HepG2 (cell line): ENCODE measurements at regions not wholly inside any gene's neighbourhood (a gene's known extent, or its start where the extent isn't known, plus 50 kb on each side); places are given as distances from the start of the nearest gene placed in this dataset.

Experiments used
- ATAC-seq: fragments of 200-7000 bp; cut with Tn5 transposase; 3 replicates; pipeline ENCODE4 v1.9.1; 2020; ENCODE audit warnings: mild to moderate bottlenecking, moderate library complexity
- BruUV-seq: library from RNA; stranded (reverse); fragments of 400-500 nt; replicated peaks from 2 replicates; lab custom pipeline; 2021; lab: Mats Ljungman, UMichigan
- CTCF ChIA-PET: fragments of 300-600 bp; formaldehyde crosslinking; extraction: SDS; loops from one replicate; lab custom pipeline; 2021; ENCODE audit warnings: low total read pairs, inconsistent platforms, low intra/inter-chr PET ratio; lab: Yijun Ruan, JAX
- POLR2A ChIA-PET: fragments of 350-600 bp; sonication (Branson Sonifier 250); formaldehyde crosslinking; loops from one replicate; lab custom pipeline; 2020; ENCODE audit warnings: antibody characterized with exemption, inconsistent platforms; lab: Yijun Ruan, JAX
- DNase-seq: peaks from one replicate; pipeline ENCODE4 v3.0.0-alpha.2; 2015; ENCODE audit warnings: low spot score
- FAIRE-seq: peaks from 3 replicates; lab custom pipeline; 2011; peaks lifted over from hg19 to GRCh38; lab: Jason Lieb, UNC
- H2AFZ ChIP-seq: one replicate; pipeline ENCODE4 v1.6.1; 2011; ENCODE audit warnings: low read length, inconsistent platforms
- H3K27ac ChIP-seq: fragments of 300-600 bp; 3 replicates; pipeline ENCODE4 v1.8.0; 2011; ENCODE audit warnings: mixed run types, mild to moderate bottlenecking, mixed read lengths, low read length, inconsistent platforms; ENCODE audit not compliant: insufficient read depth; ENCODE audit errors: extremely low read length
- H3K27me3 ChIP-seq, 2 experiments: fragments of 200-600 bp in 1 of 2; 2 replicates in 1 of 2; 3 replicates in 1 of 2; pipeline versions ENCODE4 v1.6.0 to v1.8.0; 2011; ENCODE audit warnings: low read length in 2 of 2, mild to moderate bottlenecking in 2 of 2, moderate library complexity in 2 of 2, inconsistent platforms in 1 of 2; ENCODE audit not compliant: insufficient read depth in 2 of 2, control insufficient read depth in 1 of 2
- H3K36me3 ChIP-seq, 2 experiments: fragments of 200-600 bp in 1 of 2; replicated peaks in 1 of 2; 2 replicates in 1 of 2; 3 replicates in 1 of 2; pipeline versions ENCODE4 v1.5.1 to v1.8.0; 2011; ENCODE audit warnings: low read length in 2 of 2, inconsistent platforms in 1 of 2; ENCODE audit not compliant: insufficient read depth in 2 of 2, control insufficient read depth in 1 of 2
- H3K4me1 ChIP-seq: 2 replicates; pipeline ENCODE4 v1.5.1; 2012; ENCODE audit warnings: low read length, inconsistent platforms; ENCODE audit not compliant: insufficient read depth
- H3K4me2 ChIP-seq: 2 replicates; pipeline ENCODE4 v1.6.0; 2011; ENCODE audit warnings: low read depth, low read length, inconsistent platforms
- H3K4me3 ChIP-seq, 3 experiments: fragments of 200-600 bp in 1 of 3; sonication (generic), shearing (Covaris generic) in 1 of 3; replicated peaks in 1 of 3; 2 replicates each; pipeline ENCODE4 v1.5.1; 2011 to 2016; ENCODE audit warnings: low read length in 3 of 3, inconsistent platforms in 2 of 3, low read depth in 2 of 3, mild to moderate bottlenecking in 2 of 3, control low read depth in 1 of 3, mixed read lengths in 1 of 3; ENCODE audit not compliant: insufficient read depth in 1 of 3
- H3K79me2 ChIP-seq: one replicate; pipeline ENCODE4 v1.6.1; 2011; ENCODE audit warnings: low read length, inconsistent platforms; ENCODE audit not compliant: insufficient read depth
- H3K9ac ChIP-seq: 2 replicates; pipeline ENCODE4 v1.6.0; 2011; ENCODE audit warnings: mild to moderate bottlenecking, low read depth, low read length, inconsistent platforms; ENCODE audit not compliant: insufficient read depth
- H3K9me3 ChIP-seq: 2 replicates; pipeline ENCODE4 v1.5.1; 2012; ENCODE audit warnings: mild to moderate bottlenecking, low read length
- H4K20me1 ChIP-seq: 2 replicates; pipeline ENCODE4 v1.6.0; 2011; ENCODE audit warnings: inconsistent platforms, mild to moderate bottlenecking, low read length, moderate library complexity; ENCODE audit not compliant: insufficient read depth
- HNRNPH1 ChIP-seq: fragments of 200-400 bp; formaldehyde crosslinking; optimal IDR thresholded peaks from 2 replicates; pipeline ENCODE3; 2017; ENCODE audit warnings: mild to moderate bottlenecking, low read depth, low read length
- IRF1 ChIP-seq: sonication (generic); formaldehyde crosslinking; IDR thresholded peaks from 2 replicates; pipeline ENCODE4 v1.4.0; 2020; ENCODE audit warnings: low read depth, mild to moderate bottlenecking, missing genetic modification reagents
- MXD3 ChIP-seq: IDR thresholded peaks from 2 replicates; pipeline ENCODE4 v1.6.1; 2016; ENCODE audit warnings: mild to moderate bottlenecking, missing biosample characterization, missing genetic modification reagents
- NFE2 ChIP-seq: sonication (generic); formaldehyde crosslinking; IDR thresholded peaks from 2 replicates; pipeline ENCODE4 v1.4.0; 2020; ENCODE audit warnings: missing genetic modification reagents
- RFXAP ChIP-seq: sonication (generic); formaldehyde crosslinking; IDR thresholded peaks from 2 replicates; pipeline ENCODE4 v1.4.0; 2020; ENCODE audit warnings: missing genetic modification reagents, borderline replicate concordance
- TOPORS ChIP-seq: sonication (generic); formaldehyde crosslinking; IDR thresholded peaks from 2 replicates; pipeline ENCODE4 v1.8.0; 2023; ENCODE audit warnings: mild to moderate bottlenecking, missing genetic modification reagents
- ZMAT3 ChIP-seq: sonication (generic); formaldehyde crosslinking; conservative IDR thresholded peaks from 2 replicates; pipeline ENCODE4 v1.7.0; 2021; ENCODE audit warnings: missing genetic modification reagents
- WGBS: methylation state at CpG from one replicate; pipeline ENCODE4 v1.1.6; 2017; ENCODE audit warnings: low lambda C conversion rate; 5-methylcytosine and 5-hydroxymethylcytosine counted together
- in situ Hi-C: cut with HindIII; loops from 2 replicates; pipeline ENCODE4 v1.10.0; 2017; ENCODE audit warnings: low pct_unique_long_range_greater_than_20kb; ENCODE audit not compliant: extremely low pct_ligation_motif_present
- intact Hi-C: fragments of 100-400 bp; cut with micrococcal nuclease; formaldehyde crosslinking; loops from one replicate; pipeline ENCODE4 v1.10.0; 2022; ENCODE audit not compliant: unreplicated experiment

- intact Hi-C loops (no loop called here), in situ Hi-C loops (no loop called here)
- WGBS, result 23% methylated on average over 5 of the region's 6 CpGs
- TF ChIP-seq ZMAT3 (CRISPR knock-in tag) (no peak), IRF1 (CRISPR knock-in tag) (no peak), MXD3 (CRISPR knock-in tag) (no peak), HNRNPH1 (no peak), NFE2 (CRISPR knock-in tag) (no peak), TOPORS (CRISPR knock-in tag) (no peak), RFXAP (CRISPR knock-in tag) (no peak)
- no peaks in the 10 kb centered on the region for H3K4me1 ChIP-seq
- CTCF ChIA-PET, result no interaction called here
- POLR2A ChIA-PET, result no interaction called here
- H2AFZ ChIP-seq, result no peak overlapping the region
- H3K4me2 ChIP-seq, result no peak overlapping the region
- no peak for FAIRE-seq
- BruUV-seq, result no TSS peak
- no peak for DNase-seq
- H3K36me3 ChIP-seq, result no peaks in the 10 kb centered on the region
- ATAC-seq, result no peak
- H3K27me3 ChIP-seq, result peaks cover 0 to 20% of the 10 kb centered on the region in 2 experiments; a peak in 1 of 5 replicates
- no peak overlapping the region for H3K27ac ChIP-seq
- H3K9me3 ChIP-seq, result no peaks in the 10 kb centered on the region
- no peak overlapping the region for H3K9ac ChIP-seq
- no peaks in the 10 kb centered on the region for H3K79me2 ChIP-seq
- no peaks in the 10 kb centered on the region for H4K20me1 ChIP-seq
- H3K4me3 ChIP-seq, result no peak overlapping the region
Measured at GRCh38 chr2:15042801-15043217, 410.3 kb downstream of the LRATD1 start.
